ENCODE measurements at regions not wholly inside any gene's neighbourhood (a gene's known extent, or its start where the extent isn't known, plus 50 kb on each side); places are given as distances from the start of the nearest gene placed in this dataset.

- Histone ChIP-seq H3K9me3 (replicated peaks) (peaks cover 3% of the 10 kb centered on the region), H3K27ac (replicated peaks) (no peak overlapping the region), H3K27me3 (ENCODE audit: low read depth) (no peaks in the 10 kb centered on the region), H3K4me1 (no peaks in the 10 kb centered on the region), H3K4me3 (no peak overlapping the region), H3K36me3 (no peaks in the 10 kb centered on the region)
- intact Hi-C loops (cut with micrococcal nuclease) = no loop called here
- no peak for DNase-seq
- TF ChIP-seq CTCF (IDR thresholded peaks at IDR 0.05; ENCODE audit: borderline replicate concordance) = no peak
These were observed 1601.5 kb upstream of the PCDH10 start for GRCh38 chr4:131547506-131547981.

GRCh38 chr4:131551306-131551705 lies 1597.8 kb upstream of the PCDH10 start:
- no peak overlapping the region for H3K27ac ChIP-seq (replicated peaks)
- TF ChIP-seq CTCF (IDR thresholded peaks at IDR 0.05; ENCODE audit: borderline replicate concordance) = no peak
- no peaks in the 10 kb centered on the region for H3K27me3 ChIP-seq (ENCODE audit: low read depth)
- intact Hi-C loops (cut with micrococcal nuclease) = no loop called here
- H3K4me1 ChIP-seq = no peaks in the 10 kb centered on the region
- peaks cover 3% of the 10 kb centered on the region for H3K9me3 ChIP-seq (replicated peaks)
- no peak overlapping the region for H3K4me3 ChIP-seq
- no peak for DNase-seq
- no peaks in the 10 kb centered on the region for H3K36me3 ChIP-seq

GRCh38 chr4:131566026-131566425 lies 1583.1 kb upstream of the PCDH10 start:
- Histone ChIP-seq H3K36me3 (no peaks in the 10 kb centered on the region), H3K4me1 (no peaks in the 10 kb centered on the region), H3K27ac (replicated peaks) (no peak overlapping the region), H3K4me3 (no peak overlapping the region), H3K27me3 (ENCODE audit: low read depth) (no peaks in the 10 kb centered on the region), H3K9me3 (replicated peaks) (peaks cover 17% of the 10 kb centered on the region)
- no peak for TF ChIP-seq CTCF (IDR thresholded peaks at IDR 0.05; ENCODE audit: borderline replicate concordance)
- no peak for DNase-seq
- intact Hi-C loops (cut with micrococcal nuclease) = no loop called here

GRCh38 chr4:131584587-131584986 lies 1564.5 kb upstream of the PCDH10 start:
- Histone ChIP-seq H3K27me3 (ENCODE audit: low read depth) (no peaks in the 10 kb centered on the region), H3K36me3 (no peaks in the 10 kb centered on the region), H3K4me3 (no peak overlapping the region), H3K27ac (replicated peaks) (no peak overlapping the region), H3K4me1 (no peaks in the 10 kb centered on the region), H3K9me3 (replicated peaks) (peaks cover 4% of the 10 kb centered on the region)
- DNase-seq = no peak
- no peak for TF ChIP-seq CTCF (IDR thresholded peaks at IDR 0.05; ENCODE audit: borderline replicate concordance)
- intact Hi-C loops (cut with micrococcal nuclease) = no loop called here

GRCh38 chr4:131595140-131595539 lies 1554.0 kb upstream of the PCDH10 start:
- no peak for DNase-seq
- Histone ChIP-seq H3K4me3 (no peak overlapping the region), H3K4me1 (no peaks in the 10 kb centered on the region), H3K27ac (replicated peaks) (no peak overlapping the region), H3K27me3 (ENCODE audit: low read depth) (no peaks in the 10 kb centered on the region), H3K9me3 (replicated peaks) (peaks cover 13% of the 10 kb centered on the region), H3K36me3 (no peaks in the 10 kb centered on the region)
- no peak for TF ChIP-seq CTCF (IDR thresholded peaks at IDR 0.05; ENCODE audit: borderline replicate concordance)
- intact Hi-C loops (cut with micrococcal nuclease) = no loop called here

- H3K27me3 ChIP-seq (ENCODE audit: low read depth) = no peaks in the 10 kb centered on the region
- H3K36me3 ChIP-seq = no peaks in the 10 kb centered on the region
- DNase-seq = no peak
- TF ChIP-seq CTCF (IDR thresholded peaks at IDR 0.05; ENCODE audit: borderline replicate concordance) = no peak
- intact Hi-C loops (cut with micrococcal nuclease) = no loop called here
- no peak overlapping the region for H3K4me3 ChIP-seq
- peaks cover 3% of the 10 kb centered on the region for H3K9me3 ChIP-seq (replicated peaks)
- no peak overlapping the region for H3K27ac ChIP-seq (replicated peaks)
- H3K4me1 ChIP-seq = no peaks in the 10 kb centered on the region
These were observed 1545.4 kb upstream of the PCDH10 start for GRCh38 chr4:131603705-131604104.

All from left ventricle myocardium inferior (tissue), 1 donor.